H1 (cell line): ENCODE measurements at regions not wholly inside any gene's neighbourhood (a gene's known extent, or its start where the extent isn't known, plus 50 kb on each side); places are given as distances from the start of the nearest gene placed in this dataset.

Experiments used
- CTCF ChIA-PET: fragments of 300-600 bp; sonication (Branson Sonifier 250); formaldehyde crosslinking; loops from one replicate; lab custom pipeline; 2021; ENCODE audit not compliant: partially characterized antibody; lab: Charles Lee
- POLR2A ChIA-PET: fragments of 300-600 bp; sonication (Branson Sonifier 250); formaldehyde crosslinking; loops from one replicate; lab custom pipeline; 2021; ENCODE audit warnings: inconsistent platforms; ENCODE audit not compliant: partially characterized antibody; lab: Charles Lee
- DNase-seq, 2 experiments: peaks; one replicate each; pipeline versions ENCODE4 v3.0.0 to v3.0.0-alpha.2; 2010 to 2022; ENCODE audit warnings: low spot score in 2 of 2, low read depth in 1 of 2, mixed read lengths in 1 of 2
- FAIRE-seq: peaks from 2 replicates; lab custom pipeline; 2011; peaks lifted over from hg19 to GRCh38; lab: Jason Lieb, UNC
- H2AFZ ChIP-seq: 2 replicates; pipeline ENCODE4 v1.8.1; 2012; ENCODE audit warnings: low read length, inconsistent platforms
- H2AK5ac ChIP-seq: 2 replicates; pipeline ENCODE4 v1.6.1; 2013; ENCODE audit warnings: low read depth, low read length
- H2BK120ac ChIP-seq: replicated peaks from 2 replicates; pipeline ENCODE3; 2013; ENCODE audit warnings: low read depth, low read length, inconsistent platforms
- H2BK12ac ChIP-seq: 2 replicates; pipeline ENCODE4 v1.6.1; 2013; ENCODE audit warnings: low read depth, low read length
- H2BK15ac ChIP-seq: 2 replicates; pipeline ENCODE4 v1.6.1; 2013; ENCODE audit warnings: low read length
- H2BK20ac ChIP-seq: 2 replicates; pipeline ENCODE4 v1.6.1; 2013; ENCODE audit warnings: low read length
- H2BK5ac ChIP-seq: 2 replicates; pipeline ENCODE4 v1.6.1; 2013; ENCODE audit warnings: low read depth, low read length
- H3K14ac ChIP-seq: 2 replicates; pipeline ENCODE4 v1.6.1; 2013; ENCODE audit warnings: inconsistent platforms; ENCODE audit not compliant: insufficient read length
- H3K18ac ChIP-seq: 2 replicates; pipeline ENCODE4 v1.6.1; 2013; ENCODE audit warnings: low read length; ENCODE audit errors: extremely low read depth
- H3K23ac ChIP-seq: 2 replicates; pipeline ENCODE4 v1.6.1; 2013; ENCODE audit warnings: inconsistent platforms; ENCODE audit not compliant: insufficient read length
- H3K23me2 ChIP-seq: 2 replicates; pipeline ENCODE4 v1.6.1; 2013; ENCODE audit warnings: low read depth, low read length
- H3K27ac ChIP-seq: 2 replicates; pipeline ENCODE4 v1.6.1; 2011; ENCODE audit warnings: low read depth, low read length, inconsistent platforms
- H3K27me3 ChIP-seq, 4 experiments: replicated peaks in 1 of 4; 1 replicate in 1 of 4; 2 replicates in 3 of 4; pipeline versions ENCODE4 v1.6.1 to v1.8.1; 2011 to 2013; ENCODE audit warnings: low read length in 3 of 4, mild to moderate bottlenecking in 3 of 4, inconsistent platforms in 2 of 4, mixed read lengths in 2 of 4, moderate library complexity in 1 of 4; ENCODE audit not compliant: control insufficient read depth in 3 of 4, insufficient read depth in 3 of 4; ENCODE audit errors: extremely low read depth in 1 of 4
- H3K36me3 ChIP-seq, 4 experiments: 2 replicates each; pipeline versions ENCODE4 v1.6.1 to v1.8.1; 2011 to 2013; ENCODE audit warnings: mild to moderate bottlenecking in 4 of 4, low read length in 3 of 4, moderate library complexity in 2 of 4, control low read depth in 1 of 4, inconsistent platforms in 1 of 4; ENCODE audit not compliant: insufficient read depth in 4 of 4, control insufficient read depth in 2 of 4
- H3K4ac ChIP-seq: replicated peaks from 2 replicates; pipeline ENCODE3; 2013; ENCODE audit warnings: low read length, low read depth, mixed read lengths, inconsistent platforms; ENCODE audit not compliant: insufficient read length
- H3K4me1 ChIP-seq, 4 experiments: replicated peaks in 1 of 4; 1 replicate in 1 of 4; 2 replicates in 3 of 4; pipeline versions ENCODE4 v1.6.1 to v1.8.1; 2011 to 2013; ENCODE audit warnings: low read length in 3 of 4, inconsistent platforms in 2 of 4, mixed read lengths in 1 of 4; ENCODE audit not compliant: insufficient read depth in 4 of 4, control insufficient read depth in 3 of 4
- H3K4me2 ChIP-seq, 2 experiments: 2 replicates each; pipeline versions ENCODE4 v1.6.1 to v1.8.1; 2011 to 2013; ENCODE audit warnings: low read depth in 2 of 2, low read length in 2 of 2, control low read depth in 1 of 2, inconsistent platforms in 1 of 2, mild to moderate bottlenecking in 1 of 2; ENCODE audit not compliant: insufficient read depth in 1 of 2
- H3K4me3 ChIP-seq, 4 experiments: fragments of 200-600, 300-600 bp in 1 of 4; sonication (generic), shearing (Covaris generic), sonication (Bioruptor Twin) in 1 of 4; 2 replicates each; pipeline versions ENCODE4 v1.5.1 to v1.8.1; 2011 to 2016; ENCODE audit warnings: low read length in 4 of 4, low read depth in 3 of 4, control low read depth in 2 of 4, inconsistent platforms in 2 of 4, mild to moderate bottlenecking in 2 of 4, mixed read lengths in 1 of 4, moderate library complexity in 1 of 4; ENCODE audit not compliant: insufficient read depth in 2 of 4; ENCODE audit errors: extremely low read depth in 1 of 4
- H3K56ac ChIP-seq: replicated peaks from 2 replicates; pipeline ENCODE3; 2013; ENCODE audit warnings: low read depth, mild to moderate bottlenecking, mixed read lengths, low read length, inconsistent platforms; ENCODE audit not compliant: insufficient read length
- H3K79me1 ChIP-seq: 2 replicates; pipeline ENCODE4 v1.6.1; 2013; ENCODE audit warnings: low read depth, low read length, control low read depth
- H3K79me2 ChIP-seq, 2 experiments: 2 replicates each; pipeline versions ENCODE4 v1.6.1 to v1.8.1; 2012 to 2013; ENCODE audit warnings: low read length in 2 of 2, mild to moderate bottlenecking in 2 of 2, inconsistent platforms in 1 of 2; ENCODE audit not compliant: insufficient read depth in 2 of 2, control insufficient read depth in 1 of 2
- H3K9ac ChIP-seq, 4 experiments: replicated peaks in 1 of 4; 1 replicate in 1 of 4; 2 replicates in 3 of 4; pipeline versions ENCODE4 v1.6.1 to v1.8.1; 2011 to 2013; ENCODE audit warnings: low read depth in 3 of 4, low read length in 3 of 4, control low read depth in 2 of 4, mild to moderate bottlenecking in 2 of 4, moderate library complexity in 2 of 4, inconsistent platforms in 1 of 4; ENCODE audit errors: extremely low read depth in 1 of 4
- H3K9me3 ChIP-seq, 2 experiments: 2 replicates each; pipeline versions ENCODE4 v1.6.1 to v1.8.1; 2012 to 2013; ENCODE audit warnings: mild to moderate bottlenecking in 2 of 2, moderate library complexity in 2 of 2, control low read depth in 1 of 2, inconsistent platforms in 1 of 2, low read depth in 1 of 2, low read length in 1 of 2, mixed read lengths in 1 of 2; ENCODE audit not compliant: insufficient read depth in 2 of 2
- H4K20me1 ChIP-seq, 2 experiments: replicated peaks in 1 of 2; 2 replicates each; pipeline versions ENCODE3 to v1.8.1; 2011 to 2013; ENCODE audit warnings: inconsistent platforms in 2 of 2, low read length in 2 of 2, mild to moderate bottlenecking in 1 of 2; ENCODE audit not compliant: insufficient read depth in 2 of 2, control insufficient read depth in 1 of 2
- H4K5ac ChIP-seq: 2 replicates; pipeline ENCODE4 v1.6.1; 2013; ENCODE audit warnings: low read length, low read depth, mixed read lengths, inconsistent platforms; ENCODE audit not compliant: insufficient read length
- H4K8ac ChIP-seq: 2 replicates; pipeline ENCODE4 v1.8.0; 2013; ENCODE audit warnings: mild to moderate bottlenecking, moderate library complexity, low read length, inconsistent platforms; ENCODE audit not compliant: insufficient read depth; ENCODE audit errors: extremely low read depth
- H4K91ac ChIP-seq: replicated peaks from 2 replicates; pipeline ENCODE3; 2013; ENCODE audit warnings: low read length, mixed read lengths, inconsistent platforms; ENCODE audit not compliant: insufficient read length
- CBX5 ChIP-seq: fragments of 300-800, 300-1000 bp; sonication (generic); IDR thresholded peaks from 2 replicates; pipeline ENCODE4 v1.7.1; 2016; ENCODE audit warnings: antibody characterized with exemption, low read length, low read depth
- CTBP2 ChIP-seq: IDR thresholded peaks from 2 replicates; pipeline ENCODE4 v1.7.0; 2011; ENCODE audit warnings: borderline replicate concordance, mild to moderate bottlenecking, moderate library complexity, mixed read lengths, low read length; ENCODE audit not compliant: insufficient read depth, insufficient read length
- HDAC6 ChIP-seq: IDR thresholded peaks from one replicate; pipeline ENCODE4 v1.7.1; 2012; ENCODE audit warnings: low read depth, mild to moderate bottlenecking, inconsistent platforms, low read length, moderate library complexity
- JUN ChIP-seq: IDR thresholded peaks from 2 replicates; pipeline ENCODE4 v1.6.1; 2011; ENCODE audit warnings: low read depth, mild to moderate bottlenecking, improper control_type of control experiment, low read length
- NANOG ChIP-seq: IDR thresholded peaks from 2 replicates; pipeline ENCODE4 v1.6.1; 2011; ENCODE audit warnings: low read length, low read depth, mild to moderate bottlenecking, inconsistent platforms; ENCODE audit not compliant: insufficient read depth, poor library complexity, severe bottlenecking
- SP2 ChIP-seq: IDR thresholded peaks from 2 replicates; pipeline ENCODE4 v1.6.1; 2012; ENCODE audit warnings: mild to moderate bottlenecking, low read length, inconsistent platforms
- SRF ChIP-seq: IDR thresholded peaks from 2 replicates; pipeline ENCODE4 v1.6.1; 2011; ENCODE audit warnings: mild to moderate bottlenecking, low read depth, low read length, moderate library complexity
- TCF12 ChIP-seq: IDR thresholded peaks from 2 replicates; pipeline ENCODE4 v1.6.1; 2011; ENCODE audit warnings: low read depth, mild to moderate bottlenecking, low read length
- WGBS, 2 experiments: shearing (Covaris generic) in 1 of 2; methylation state at CpG; one replicate each; pipeline versions ENCODE4 v1.1.6 to v1.1.7; 2013 to 2015; ENCODE audit warnings: low lambda C conversion rate in 2 of 2, mixed read lengths in 2 of 2, inconsistent platforms in 1 of 2, low coverage in 1 of 2, missing lambda C conversion rate in 1 of 2; ENCODE audit not compliant: insufficient replicate concordance in 2 of 2, insufficient coverage in 1 of 2, insufficient read length in 1 of 2; ENCODE audit errors: extremely low coverage in 1 of 2, missing lambda C conversion rate in 1 of 2; 5-methylcytosine and 5-hydroxymethylcytosine counted together
- TF ChIP-seq, protein P1 (sequence below): IDR thresholded peaks from 2 replicates; pipeline ENCODE4 v1.6.1; 2011; ENCODE audit warnings: low read depth, mild to moderate bottlenecking, low read length; ENCODE audit not compliant: insufficient read depth
- TF ChIP-seq, protein P2 (sequence below), 3 experiments: IDR thresholded peaks; 1 replicate in 2 of 3; 2 replicates in 1 of 3; pipeline versions ENCODE4 v1.5.1 to v1.6.1; 2011; ENCODE audit warnings: low read length in 3 of 3, mild to moderate bottlenecking in 3 of 3, inconsistent platforms in 2 of 3, low read depth in 1 of 3, moderate library complexity in 1 of 3; ENCODE audit not compliant: insufficient read depth in 1 of 3; ENCODE audit errors: control extremely low read depth in 1 of 3
- TF ChIP-seq, protein P3 (sequence below): IDR thresholded peaks from 2 replicates; pipeline ENCODE4 v1.6.1; 2012; ENCODE audit warnings: inconsistent platforms

- Histone ChIP-seq H3K9ac (no peak overlapping the region), H3K79me1 (no peaks in the 10 kb centered on the region), H3K56ac (no peak overlapping the region), H3K23me2 (peaks cover 2% of the 10 kb centered on the region; the same call in 1 of the 2 replicates), H4K20me1 (peaks cover 0 to 2% of the 10 kb centered on the region in 2 experiments), H2BK12ac (no peak overlapping the region), H3K36me3 (no peaks in the 10 kb centered on the region), H3K23ac (no peak overlapping the region), H3K79me2 (no peaks in the 10 kb centered on the region), H2BK5ac (no peak overlapping the region), H4K5ac (no peak overlapping the region), H2AFZ (no peak overlapping the region), H3K27me3 (no peaks in the 10 kb centered on the region; a peak in 2 of 7 replicates), H3K27ac (no peak overlapping the region), H2BK120ac (no peak overlapping the region), H2BK15ac (no peak overlapping the region), H2AK5ac (no peak overlapping the region), H3K9me3 (peaks cover 9 to 14% of the 10 kb centered on the region in 2 experiments), H4K8ac (no peak overlapping the region), H2BK20ac (no peak overlapping the region), H3K14ac (no peak overlapping the region), H3K4me1 (no peaks in the 10 kb centered on the region), H4K91ac (no peak overlapping the region), H3K4me2 (no peak overlapping the region), H3K4me3 (no peak overlapping the region), H3K18ac (no peak overlapping the region), H3K4ac (no peak overlapping the region)
- no peak for FAIRE-seq
- CTCF ChIA-PET, result no interaction called here
- 90% methylated on average over 14 of the region's 14 CpGs; no CpG with 5 or more reads in 1 of the 2 experiments for WGBS, 2 experiments
- DNase-seq, result no peak
- POLR2A ChIA-PET, result no interaction called here
- TF ChIP-seq SP2, result no peak
- TF ChIP-seq SRF, result no peak
- no peak for TF ChIP-seq JUN
- TF ChIP-seq, protein P1, sequence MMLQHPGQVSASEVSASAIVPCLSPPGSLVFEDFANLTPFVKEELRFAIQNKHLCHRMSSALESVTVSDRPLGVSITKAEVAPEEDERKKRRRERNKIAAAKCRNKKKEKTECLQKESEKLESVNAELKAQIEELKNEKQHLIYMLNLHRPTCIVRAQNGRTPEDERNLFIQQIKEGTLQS, result no peak
- TF ChIP-seq, protein P2, sequence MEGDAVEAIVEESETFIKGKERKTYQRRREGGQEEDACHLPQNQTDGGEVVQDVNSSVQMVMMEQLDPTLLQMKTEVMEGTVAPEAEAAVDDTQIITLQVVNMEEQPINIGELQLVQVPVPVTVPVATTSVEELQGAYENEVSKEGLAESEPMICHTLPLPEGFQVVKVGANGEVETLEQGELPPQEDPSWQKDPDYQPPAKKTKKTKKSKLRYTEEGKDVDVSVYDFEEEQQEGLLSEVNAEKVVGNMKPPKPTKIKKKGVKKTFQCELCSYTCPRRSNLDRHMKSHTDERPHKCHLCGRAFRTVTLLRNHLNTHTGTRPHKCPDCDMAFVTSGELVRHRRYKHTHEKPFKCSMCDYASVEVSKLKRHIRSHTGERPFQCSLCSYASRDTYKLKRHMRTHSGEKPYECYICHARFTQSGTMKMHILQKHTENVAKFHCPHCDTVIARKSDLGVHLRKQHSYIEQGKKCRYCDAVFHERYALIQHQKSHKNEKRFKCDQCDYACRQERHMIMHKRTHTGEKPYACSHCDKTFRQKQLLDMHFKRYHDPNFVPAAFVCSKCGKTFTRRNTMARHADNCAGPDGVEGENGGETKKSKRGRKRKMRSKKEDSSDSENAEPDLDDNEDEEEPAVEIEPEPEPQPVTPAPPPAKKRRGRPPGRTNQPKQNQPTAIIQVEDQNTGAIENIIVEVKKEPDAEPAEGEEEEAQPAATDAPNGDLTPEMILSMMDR (IDR thresholded peaks at IDR 0.05; ENCODE audit: control extremely low read depth in 1 of 3, insufficient read depth in 1 of 3, low read depth in 1 of 3, low read length in 3 of 3), result no peak
- TF ChIP-seq, protein P3, sequence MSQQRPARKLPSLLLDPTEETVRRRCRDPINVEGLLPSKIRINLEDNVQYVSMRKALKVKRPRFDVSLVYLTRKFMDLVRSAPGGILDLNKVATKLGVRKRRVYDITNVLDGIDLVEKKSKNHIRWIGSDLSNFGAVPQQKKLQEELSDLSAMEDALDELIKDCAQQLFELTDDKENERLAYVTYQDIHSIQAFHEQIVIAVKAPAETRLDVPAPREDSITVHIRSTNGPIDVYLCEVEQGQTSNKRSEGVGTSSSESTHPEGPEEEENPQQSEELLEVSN, result no peak
- TF ChIP-seq NANOG, result no peak
- TF ChIP-seq TCF12, result no peak
- no peak for TF ChIP-seq CBX5
- no peak for TF ChIP-seq HDAC6
- no peak for TF ChIP-seq CTBP2
Observed at GRCh38 chr7:156058248-156058647, 246.0 kb upstream of the SHH start.
